Activated naive CD4-positive, alpha-beta T cell treated with anti-CD3 and anti-CD28 coated beads, Interleukin-2, amount 50 U/mL, for 72 hours (primary cell): ENCODE measurements at regions not wholly inside any gene's neighbourhood (a gene's known extent, or its start where the extent isn't known, plus 50 kb on each side); places are given as distances from the start of the nearest gene placed in this dataset.

Source experiments
- ATAC-seq, 2 donors: fragments of 150-1000 bp; cut with Tn5 transposase; 2 replicates each; pipeline ENCODE4 v1.10.0; 2021; ENCODE audit warnings: mild to moderate bottlenecking in 2 of 2, moderate library complexity in 2 of 2
- DNase-seq, 2 donors: peaks; one replicate each; pipeline ENCODE4 v3.0.0; 2021 to 2022; ENCODE audit warnings: low spot score in 2 of 2
- H3K27ac Mint-ChIP-seq, 2 donors: one replicate each; pipeline ENCODE4 v1.8.0; 2022; ENCODE audit warnings: mild to moderate bottlenecking in 2 of 2, mixed read lengths in 2 of 2
- H3K36me3 Mint-ChIP-seq, 2 donors: one replicate each; pipeline ENCODE4 v1.8.0; 2022; ENCODE audit warnings: mixed read lengths in 2 of 2
- H3K9me3 Mint-ChIP-seq, 2 donors: one replicate each; pipeline ENCODE4 v1.8.0; 2022; ENCODE audit warnings: mixed read lengths in 2 of 2

DNA sequence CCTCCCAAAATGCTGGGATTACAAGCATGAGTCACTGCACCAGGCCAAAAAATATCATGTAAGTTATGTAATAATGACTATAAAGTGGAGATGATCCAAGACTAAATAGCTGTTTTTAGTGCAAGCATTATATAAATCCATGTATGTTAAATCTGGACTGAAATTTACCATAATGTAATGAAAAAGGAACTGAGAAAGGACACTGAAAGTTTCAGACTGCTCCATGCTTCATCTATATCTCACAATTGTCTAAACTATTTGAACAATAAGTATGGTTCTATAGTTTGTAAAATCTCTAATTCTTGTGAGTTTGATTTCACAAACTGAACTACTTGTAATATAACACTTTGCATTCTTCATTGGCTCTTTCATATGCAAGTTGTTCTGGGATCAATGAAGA is 2299.5 kb downstream of the PCDH9 start:
- H3K27ac Mint-ChIP-seq: no peak overlapping the region
- DNase-seq (no peak), ATAC-seq (no peak)
- peaks cover 10 to 16% of the 10 kb centered on the region in 2 donors for H3K9me3 Mint-ChIP-seq
- H3K36me3 Mint-ChIP-seq: no peaks in the 10 kb centered on the region

DNA sequence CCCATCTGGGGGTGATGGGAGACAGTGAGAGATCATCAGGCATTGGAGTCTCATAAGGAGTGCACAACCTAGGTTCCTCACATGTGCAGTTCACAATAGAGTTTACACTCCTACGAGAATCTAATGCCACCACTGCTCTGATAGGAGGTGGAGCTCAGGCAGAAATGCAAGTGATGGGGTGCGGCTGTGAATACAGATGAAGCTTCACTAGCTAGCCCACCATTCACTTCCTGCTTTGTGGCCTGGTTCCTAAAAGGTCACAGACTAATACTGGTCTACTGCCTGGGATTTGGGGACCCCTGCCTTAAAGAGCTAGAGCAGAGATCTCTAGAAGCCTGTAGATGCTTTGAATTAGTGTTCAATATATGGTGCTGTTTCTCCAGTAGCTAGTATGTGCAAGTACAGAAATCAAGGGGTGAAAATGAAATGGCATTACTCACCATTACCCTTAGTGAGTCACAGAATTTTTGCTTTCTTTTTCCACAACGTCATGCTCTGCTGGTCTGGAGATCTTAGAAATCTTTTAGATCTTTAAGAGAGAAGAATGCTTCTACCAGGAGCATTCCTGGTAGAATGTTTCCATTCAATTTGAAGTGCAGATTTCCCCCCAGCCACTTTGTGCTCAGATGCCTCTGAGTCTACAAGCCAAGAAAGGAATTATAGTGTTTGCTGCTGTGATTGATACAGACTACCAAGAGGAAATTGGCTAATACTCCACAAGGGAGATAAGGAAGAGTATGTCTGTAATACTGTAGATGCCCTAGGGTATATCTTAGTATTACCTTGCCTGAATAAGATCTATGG is 2301.2 kb downstream of the PCDH9 start:
- DNase-seq (no peak), ATAC-seq (peak in 1 of 2 donors; percentile 64)
- Mint-ChIP-seq H3K27ac (no peak overlapping the region), H3K36me3 (peaks cover 0 to 4% of the 10 kb centered on the region in 2 donors), H3K9me3 (peaks cover 5 to 12% of the 10 kb centered on the region in 2 donors)

GRCh38 chr13:64925727-64926126 is 2304.4 kb downstream of the PCDH9 start:
- Mint-ChIP-seq H3K9me3 (peaks cover 15 to 25% of the 10 kb centered on the region in 2 donors), H3K36me3 (peaks cover 0 to 4% of the 10 kb centered on the region in 2 donors), H3K27ac (no peak overlapping the region)
- DNase-seq (no peak), ATAC-seq (no peak)

DNA sequence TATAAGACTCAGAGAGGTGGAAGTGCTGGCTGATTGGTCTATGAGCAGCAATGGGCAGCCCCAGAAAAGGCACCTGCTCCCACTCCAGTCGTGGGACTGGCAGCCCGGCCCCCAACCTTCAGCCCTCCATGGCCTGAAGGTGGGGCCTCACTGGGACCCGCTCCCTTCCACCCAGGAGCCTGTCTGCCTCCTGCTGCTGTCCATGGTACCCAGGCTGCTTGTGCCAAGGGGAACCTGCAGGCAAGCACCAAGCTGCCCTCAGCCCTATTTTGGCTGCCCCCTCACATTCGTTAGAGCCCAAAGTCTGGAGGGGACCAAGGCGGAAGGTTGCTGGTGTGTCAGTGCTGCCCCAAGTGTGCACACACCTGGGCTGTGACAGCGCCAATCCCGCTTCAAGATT is 2304.9 kb downstream of the PCDH9 start:
- DNase-seq (no peak), ATAC-seq (no peak)
- Mint-ChIP-seq H3K9me3 (peaks cover 20 to 28% of the 10 kb centered on the region in 2 donors), H3K36me3 (peaks cover 0 to 4% of the 10 kb centered on the region in 2 donors), H3K27ac (no peak overlapping the region)

- ATAC-seq (no peak), DNase-seq (no peak)
- H3K27ac Mint-ChIP-seq: no peak overlapping the region
- peaks cover 21 to 29% of the 10 kb centered on the region in 2 donors for H3K9me3 Mint-ChIP-seq
- H3K36me3 Mint-ChIP-seq: peaks cover 0 to 4% of the 10 kb centered on the region in 2 donors
Measured at GRCh38 chr13:64924401-64924800, 2305.7 kb downstream of the PCDH9 start.

DNA sequence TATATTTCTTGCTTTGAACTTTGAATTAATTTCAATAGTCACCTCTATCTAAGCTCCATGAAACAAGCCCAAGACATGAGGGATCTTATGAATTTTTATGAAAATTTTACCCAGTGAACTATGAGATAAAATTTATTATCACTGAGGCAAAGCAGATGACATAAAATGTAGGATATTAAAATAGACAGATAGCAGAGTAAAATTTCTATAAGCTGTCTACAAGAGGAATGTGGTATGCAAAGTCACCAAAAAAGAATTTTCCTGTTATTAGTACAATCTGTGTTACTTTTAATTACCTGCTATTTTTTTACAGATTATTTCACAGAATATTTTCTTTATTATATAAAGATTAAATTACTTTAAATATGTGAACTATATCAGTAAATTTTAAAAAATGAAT is 2312.6 kb downstream of the PCDH9 start:
- Mint-ChIP-seq H3K36me3 (no peaks in the 10 kb centered on the region), H3K9me3 (peaks cover 15 to 23% of the 10 kb centered on the region in 2 donors), H3K27ac (no peak overlapping the region)
- DNase-seq (no peak), ATAC-seq (no peak)

DNA sequence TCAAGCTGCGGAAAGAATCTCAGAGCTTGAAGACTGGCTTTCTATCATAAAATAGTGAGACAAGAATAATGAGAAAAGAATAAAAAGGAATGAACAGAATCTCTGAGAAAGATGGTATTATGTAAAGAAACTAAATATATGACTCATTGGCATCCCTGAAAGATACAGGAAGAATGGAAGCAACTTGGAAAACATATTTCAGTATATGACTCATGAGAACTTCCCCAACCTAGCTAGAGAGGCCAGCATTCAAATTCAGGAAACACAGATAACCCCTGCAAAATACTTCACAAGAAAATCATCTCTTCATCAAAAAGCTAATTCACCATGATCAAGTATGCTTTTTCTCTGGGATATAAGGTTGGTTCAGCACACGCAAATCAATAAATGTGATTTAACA is 2318.0 kb downstream of the PCDH9 start:
- Mint-ChIP-seq H3K36me3 (no peaks in the 10 kb centered on the region), H3K27ac (no peak overlapping the region), H3K9me3 (peaks cover 10 to 22% of the 10 kb centered on the region in 2 donors)
- ATAC-seq (no peak), DNase-seq (no peak)

- peaks cover 13 to 24% of the 10 kb centered on the region in 2 donors for H3K9me3 Mint-ChIP-seq
- DNase-seq (no peak), ATAC-seq (no peak)
- H3K27ac Mint-ChIP-seq: no peak overlapping the region
- H3K36me3 Mint-ChIP-seq: peaks cover 0 to 5% of the 10 kb centered on the region in 2 donors
Measured at GRCh38 chr13:64910096-64910495, 2320.0 kb downstream of the PCDH9 start.

DNA sequence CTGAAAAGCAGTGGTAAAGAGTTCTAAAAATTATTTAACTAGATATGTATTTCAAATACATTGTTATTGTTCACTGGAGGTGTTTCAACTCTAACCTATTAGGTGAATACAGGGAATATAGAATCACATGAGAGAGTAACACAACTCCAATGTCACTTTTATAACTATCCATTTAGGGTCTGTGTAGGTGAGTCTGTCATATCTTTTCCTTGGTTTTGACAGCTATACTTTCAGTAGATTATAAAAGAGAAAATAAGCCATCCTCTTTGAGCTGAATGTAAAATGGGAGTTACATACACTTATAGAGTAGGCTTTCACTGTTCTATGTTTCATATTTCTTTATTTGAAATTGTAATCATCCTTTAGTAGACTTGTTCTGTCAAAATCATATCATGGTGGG is 2321.0 kb downstream of the PCDH9 start:
- H3K27ac Mint-ChIP-seq: no peak overlapping the region
- no peak for ATAC-seq
- peaks cover 0 to 5% of the 10 kb centered on the region in 2 donors for H3K36me3 Mint-ChIP-seq

DNA sequence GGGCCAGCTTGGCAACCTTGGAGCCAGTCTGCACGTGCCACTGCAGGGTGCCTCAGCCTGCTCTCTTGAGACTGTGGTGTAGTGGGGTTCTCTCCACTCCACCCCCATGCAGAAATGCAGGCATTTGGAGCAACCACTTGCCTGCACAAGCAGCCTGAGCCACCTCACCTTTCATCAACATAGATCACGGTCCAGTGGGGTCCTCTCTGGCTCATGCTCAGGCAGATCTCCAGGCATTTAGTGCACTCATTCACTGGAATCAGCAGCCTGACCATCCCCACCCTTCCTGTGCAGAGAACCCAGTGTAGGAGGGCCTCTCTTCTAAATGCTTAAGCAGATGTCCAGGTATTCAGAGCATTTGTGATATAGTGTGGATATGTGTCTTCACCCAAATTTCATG is 2330.1 kb downstream of the PCDH9 start:
- Mint-ChIP-seq H3K9me3 (peaks cover 34 to 37% of the 10 kb centered on the region in 2 donors), H3K36me3 (peaks cover 0 to 10% of the 10 kb centered on the region in 2 donors), H3K27ac (no peak overlapping the region)
- DNase-seq: no peak
- no peak for ATAC-seq

More for the DNA sequence above, 2321.0 kb downstream of the PCDH9 start:
- H3K9me3 Mint-ChIP-seq: peaks cover 13 to 24% of the 10 kb centered on the region in 2 donors
- DNase-seq: no peak

GRCh38 chr13:64884976-64885375 is 2345.2 kb downstream of the PCDH9 start:
- H3K36me3 Mint-ChIP-seq: no peaks in the 10 kb centered on the region
- ATAC-seq (no peak), DNase-seq (no peak)
- H3K9me3 Mint-ChIP-seq: peaks cover 16% of the 10 kb centered on the region in 2 donors
- H3K27ac Mint-ChIP-seq: no peak overlapping the region

DNA sequence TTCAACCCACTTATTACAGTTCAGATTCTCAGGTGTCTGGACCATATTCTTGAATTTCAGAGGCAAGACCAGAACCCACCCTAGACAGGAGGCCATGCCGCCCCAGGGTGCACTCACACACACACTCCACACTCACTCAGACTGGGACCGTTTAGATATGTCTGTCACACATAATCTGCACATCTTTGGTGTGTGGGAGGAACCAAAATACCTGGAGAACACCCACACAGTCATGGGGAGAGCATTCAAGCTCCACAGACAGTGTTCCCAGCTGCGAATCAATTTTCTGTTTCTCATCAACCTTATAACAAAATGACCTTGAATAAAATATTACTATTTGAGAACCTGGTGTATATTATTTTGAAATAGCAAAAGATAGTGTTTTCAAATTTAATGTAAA is 2353.0 kb downstream of the PCDH9 start:
- no peaks in the 10 kb centered on the region for H3K36me3 Mint-ChIP-seq
- ATAC-seq: no peak
- DNase-seq: no peak
- H3K27ac Mint-ChIP-seq: no peak overlapping the region
- H3K9me3 Mint-ChIP-seq: peaks cover 9 to 19% of the 10 kb centered on the region in 2 donors

GRCh38 chr13:64871742-64872141 is 2358.4 kb downstream of the PCDH9 start:
- DNase-seq (no peak), ATAC-seq (no peak)
- no peak overlapping the region for H3K27ac Mint-ChIP-seq
- H3K9me3 Mint-ChIP-seq: peaks cover 6 to 14% of the 10 kb centered on the region in 2 donors
- H3K36me3 Mint-ChIP-seq: no peaks in the 10 kb centered on the region

GRCh38 chr13:64869539-64869938 is 2360.6 kb downstream of the PCDH9 start:
- Mint-ChIP-seq H3K9me3 (peaks cover 10 to 14% of the 10 kb centered on the region in 2 donors), H3K36me3 (no peaks in the 10 kb centered on the region), H3K27ac (no peak overlapping the region)
- ATAC-seq: no peak
- DNase-seq: no peak

GRCh38 chr13:64867856-64868255 is 2362.3 kb downstream of the PCDH9 start:
- H3K36me3 Mint-ChIP-seq: no peaks in the 10 kb centered on the region
- no peak overlapping the region for H3K27ac Mint-ChIP-seq
- ATAC-seq: no peak
- H3K9me3 Mint-ChIP-seq: peaks cover 15 to 21% of the 10 kb centered on the region in 2 donors
- DNase-seq: no peak

- DNase-seq: no peak
- Mint-ChIP-seq H3K9me3 (peaks cover 19 to 22% of the 10 kb centered on the region in 2 donors), H3K36me3 (no peaks in the 10 kb centered on the region), H3K27ac (no peak overlapping the region)
- ATAC-seq: no peak
Measured at GRCh38 chr13:64866331-64866730, 2363.8 kb downstream of the PCDH9 start.

GRCh38 chr13:64855506-64855905 is 2374.6 kb downstream of the PCDH9 start:
- peaks cover 0 to 4% of the 10 kb centered on the region in 2 donors for H3K36me3 Mint-ChIP-seq
- ATAC-seq (no peak), DNase-seq (no peak)
- no peak overlapping the region for H3K27ac Mint-ChIP-seq
- H3K9me3 Mint-ChIP-seq: peaks cover 28 to 31% of the 10 kb centered on the region in 2 donors

- H3K9me3 Mint-ChIP-seq: peaks cover 18 to 27% of the 10 kb centered on the region in 2 donors
- DNase-seq: no peak
- peaks cover 0 to 2% of the 10 kb centered on the region in 2 donors for H3K36me3 Mint-ChIP-seq
- ATAC-seq: no peak
- H3K27ac Mint-ChIP-seq: no peak overlapping the region
Measured at GRCh38 chr13:64850017-64850416, 2380.1 kb downstream of the PCDH9 start.
